GM21367 (cell line): ENCODE measurements at regions not wholly inside any gene's neighbourhood (a gene's known extent, or its start where the extent isn't known, plus 50 kb on each side); places are given as distances from the start of the nearest gene placed in this dataset.
"Not testable (repeated sequence)": the region's sequence is repeated elsewhere in the genome, so short reads cannot be mapped to it uniquely, and the experiment has no call there.

Experiments
- ATAC-seq: cut with Tn5 transposase; IDR thresholded peaks from one replicate; pipeline ENCODE4 v1.9.1; 2021; ENCODE audit not compliant: unreplicated experiment

DNA sequence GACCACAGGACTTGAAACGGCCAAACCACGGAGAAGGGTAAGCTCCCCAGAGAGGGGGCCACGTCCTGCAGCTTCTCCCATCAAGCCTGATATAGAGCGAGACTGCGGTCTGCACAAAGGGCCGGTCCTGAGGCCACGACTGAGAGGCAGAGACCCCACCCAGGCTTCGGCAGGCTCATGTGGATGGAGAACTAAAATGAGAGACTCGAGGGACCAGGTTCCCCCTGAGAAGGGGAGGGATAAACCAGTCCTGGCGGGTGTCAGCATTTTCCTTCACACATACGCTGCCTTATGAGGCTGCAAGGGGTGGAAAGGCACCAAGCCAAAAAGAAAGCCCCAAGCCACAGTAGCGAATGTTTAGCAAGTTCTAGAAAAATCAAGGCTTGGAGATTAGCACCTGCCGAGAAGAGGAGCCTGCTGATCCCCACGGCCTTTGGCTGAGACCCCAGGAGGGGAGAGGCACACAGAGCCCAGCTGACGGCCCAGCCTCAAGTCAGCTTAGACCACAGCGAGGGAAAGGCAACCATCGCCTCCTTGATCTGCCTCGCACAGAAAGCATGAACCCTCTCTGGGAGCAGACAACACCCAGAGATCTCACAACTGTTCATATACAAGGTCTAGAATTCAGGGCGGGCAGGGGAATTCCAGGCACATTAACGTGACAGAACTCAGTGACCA lies 92.6 kb upstream of the RNF32 start:
- ATAC-seq, result no peak

- ATAC-seq, result no peak
Observed at GRCh38 chr7:156545979-156546378, 94.6 kb upstream of the RNF32 start.

- no peak for ATAC-seq
Observed at GRCh38 chr7:156544919-156545715, 95.5 kb upstream of the RNF32 start.

GRCh38 chr7:156543699-156544598 lies 96.6 kb upstream of the RNF32 start:
- no peak for ATAC-seq

DNA sequence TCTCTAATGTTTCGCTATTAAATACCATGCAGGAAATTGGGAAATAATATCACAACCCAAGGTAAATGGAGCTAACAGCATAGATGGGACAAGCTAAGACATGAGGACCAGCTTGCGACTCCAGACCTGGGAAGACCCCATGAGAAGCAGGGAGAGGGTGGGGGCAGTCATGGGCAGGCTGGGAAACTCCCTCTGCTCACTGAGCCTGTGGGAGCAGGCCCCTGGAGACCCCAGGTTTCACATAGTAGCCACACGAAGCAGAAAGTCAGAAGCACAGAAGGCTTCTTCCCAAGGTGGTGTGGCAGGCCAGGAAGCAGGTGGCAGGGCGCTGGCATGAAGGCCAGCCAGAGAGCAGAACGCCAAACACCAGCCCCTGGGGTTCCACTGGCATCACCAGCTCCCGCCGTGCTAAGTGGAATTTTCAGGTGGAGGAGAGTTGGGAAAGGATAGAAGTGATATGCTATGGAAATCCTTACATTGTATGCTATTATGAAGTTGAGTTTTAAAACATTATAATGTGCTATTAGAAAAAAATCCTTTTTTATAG lies 99.9 kb upstream of the RNF32 start:
- ATAC-seq, result no peak

GRCh38 chr7:156539999-156540398 lies 100.6 kb upstream of the RNF32 start:
- no peak for ATAC-seq

DNA sequence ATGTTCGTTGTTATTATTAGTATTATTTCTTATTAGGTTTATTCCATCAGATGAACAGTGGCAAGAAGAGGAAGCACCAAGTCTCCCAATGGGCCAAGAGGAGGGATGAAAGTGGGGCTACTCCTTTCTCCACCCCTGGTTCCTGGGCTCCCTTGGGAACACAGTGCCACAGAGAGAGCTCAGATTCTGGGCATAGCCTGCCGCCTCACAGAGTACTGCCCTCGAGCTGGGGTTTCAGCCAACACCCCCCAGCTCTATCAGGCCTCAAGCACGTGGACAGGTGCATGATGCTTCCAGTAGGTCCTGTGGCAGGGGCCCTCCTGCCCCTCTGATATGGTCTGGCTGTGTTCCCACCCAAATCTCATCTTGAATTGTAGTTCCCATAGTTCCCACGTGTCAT lies 103.6 kb upstream of the RNF32 start:
- no peak for ATAC-seq

GRCh38 chr7:156534925-156535324 lies 105.6 kb upstream of the RNF32 start:
- no peak for ATAC-seq

DNA sequence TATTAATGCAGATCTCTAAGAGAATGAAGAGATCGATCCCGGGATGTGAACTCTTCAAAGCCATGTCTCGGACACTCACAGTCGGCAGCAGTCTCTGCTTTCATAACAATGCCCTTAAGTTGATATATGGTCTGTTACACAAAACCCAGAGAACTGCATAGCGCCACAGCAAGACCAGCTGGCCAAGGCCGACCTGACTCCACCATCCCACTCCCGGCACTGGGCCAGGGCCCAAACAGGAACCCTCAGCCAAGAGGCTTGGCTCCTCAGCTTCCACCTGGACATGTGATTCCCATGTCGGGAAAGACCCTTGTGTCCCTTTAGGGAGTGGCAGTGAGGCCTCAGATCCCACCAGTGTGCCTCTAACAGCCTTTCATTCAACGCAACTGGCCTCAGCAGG lies 106.6 kb upstream of the RNF32 start:
- ATAC-seq, result no peak

- no peak for ATAC-seq
Observed at GRCh38 chr7:156533420-156533819, 107.2 kb upstream of the RNF32 start.

GRCh38 chr7:156532016-156532602 lies 108.5 kb upstream of the RNF32 start:
- ATAC-seq, result no peak

GRCh38 chr7:156529956-156530355 lies 110.6 kb upstream of the RNF32 start:
- ATAC-seq, result no peak

DNA sequence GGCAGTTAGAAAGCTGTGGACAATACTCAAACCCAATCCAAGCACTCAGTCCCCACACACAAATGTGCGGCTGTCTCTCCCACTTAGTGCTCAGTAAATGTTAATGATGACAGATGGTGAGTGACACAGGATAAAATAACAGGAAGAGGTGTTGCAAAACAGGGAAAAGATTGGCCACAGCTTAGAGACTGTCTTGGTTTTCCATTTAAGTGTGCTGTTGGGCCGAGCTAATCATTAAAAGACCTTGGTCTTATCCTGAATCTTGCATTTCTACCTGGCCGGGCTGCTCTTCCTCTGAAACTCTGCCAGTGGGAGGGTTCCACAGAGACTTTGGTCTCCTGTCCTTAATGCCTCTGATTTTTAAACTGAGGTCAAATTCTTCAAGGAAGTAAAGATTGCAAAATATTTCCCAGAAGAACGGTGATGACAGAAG lies 113.1 kb upstream of the RNF32 start:
- ATAC-seq, result no peak

DNA sequence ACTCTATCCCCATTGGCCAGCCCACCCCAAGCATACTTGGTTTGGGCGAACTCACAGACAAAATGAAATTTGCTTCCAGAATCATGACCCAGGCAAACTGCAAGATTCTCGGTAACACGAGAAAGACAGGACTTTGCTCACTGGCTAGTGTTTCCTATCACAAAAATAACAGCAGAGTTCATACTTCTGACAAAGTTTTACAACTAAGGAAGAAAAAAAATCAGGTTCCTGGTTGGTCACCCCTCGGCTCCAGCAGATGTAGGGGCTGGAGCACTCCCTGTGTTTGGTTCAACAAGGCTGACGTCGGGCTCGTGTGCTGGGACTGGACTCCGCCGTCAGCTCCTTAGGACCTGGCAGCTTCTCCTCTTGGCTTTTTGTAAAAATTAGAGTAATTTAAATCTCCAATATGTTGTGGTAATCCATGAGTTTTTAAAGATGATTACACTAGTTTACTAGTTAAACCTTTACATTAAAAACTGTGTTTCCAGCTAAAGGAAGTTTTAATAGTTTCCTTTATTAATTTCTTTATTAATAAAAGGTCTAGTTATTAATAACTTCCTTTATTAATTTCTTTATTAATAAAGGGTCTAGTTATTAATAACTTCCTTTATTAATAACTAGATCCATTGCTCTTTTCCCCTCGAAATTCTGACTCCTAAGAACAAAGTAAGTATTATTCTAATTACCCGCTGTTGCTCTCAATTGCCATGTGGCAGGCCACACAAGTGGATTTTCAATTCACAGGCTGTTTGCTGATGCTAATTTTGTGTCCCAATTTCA lies 115.6 kb upstream of the RNF32 start:
- ATAC-seq, result no peak

GRCh38 chr7:156523447-156524048 lies 117.0 kb upstream of the RNF32 start:
- ATAC-seq, result no peak

- no peak for ATAC-seq
Observed at GRCh38 chr7:156522801-156523200, 117.8 kb upstream of the RNF32 start.

- ATAC-seq, result no peak
Observed at GRCh38 chr7:156519070-156519469, 121.5 kb upstream of the RNF32 start.

- no peak for ATAC-seq
Observed at GRCh38 chr7:156518466-156518865, 122.1 kb upstream of the RNF32 start.

DNA sequence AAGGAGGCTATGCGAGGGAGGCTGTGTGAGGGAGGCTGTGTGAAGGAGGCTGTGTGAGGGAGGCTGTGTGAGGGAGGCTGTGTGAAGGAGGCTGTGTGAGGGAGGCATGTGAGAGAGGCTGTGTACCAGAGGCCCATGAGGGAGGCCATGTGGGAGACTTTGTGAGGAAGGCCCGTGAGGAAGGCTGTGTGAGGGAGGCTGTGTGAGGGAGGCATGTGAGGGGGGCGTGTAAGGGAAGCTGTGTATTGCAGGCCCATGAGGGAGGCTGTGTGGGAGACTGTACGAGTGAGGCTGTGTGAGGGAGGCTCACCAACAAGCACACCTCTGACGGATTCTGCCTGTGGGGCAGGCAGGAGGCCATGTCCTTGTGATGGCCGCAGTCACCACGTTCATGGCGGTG lies 122.7 kb upstream of the RNF32 start:
- not testable (repeated sequence) for ATAC-seq
